Liver (tissue), 3 donors: ENCODE measurements at regions not wholly inside any gene's neighbourhood (a gene's known extent, or its start where the extent isn't known, plus 50 kb on each side); places are given as distances from the start of the nearest gene placed in this dataset.

Experiments used
- CTCF ChIP-seq: fragments of 150-350 bp; IDR thresholded peaks from 2 replicates; pipeline ENCODE4 v1.5.1; 2017; ENCODE audit warnings: improper control_type of control experiment, low read depth, low read length; ENCODE audit not compliant: missing input control
- JUND ChIP-seq, 2 donors: IDR thresholded peaks; 2 replicates each; pipeline ENCODE4 v1.6.1; 2016; ENCODE audit warnings: antibody characterized with exemption in 2 of 2
- TF ChIP-seq, protein P1 (sequence below): IDR thresholded peaks from 2 replicates; pipeline ENCODE4 v1.6.1; 2016; ENCODE audit warnings: antibody characterized with exemption, mild to moderate bottlenecking
- donor health status: healthy.
- donor health status: healthy.

- TF ChIP-seq CTCF: no peak
- TF ChIP-seq, protein P1, sequence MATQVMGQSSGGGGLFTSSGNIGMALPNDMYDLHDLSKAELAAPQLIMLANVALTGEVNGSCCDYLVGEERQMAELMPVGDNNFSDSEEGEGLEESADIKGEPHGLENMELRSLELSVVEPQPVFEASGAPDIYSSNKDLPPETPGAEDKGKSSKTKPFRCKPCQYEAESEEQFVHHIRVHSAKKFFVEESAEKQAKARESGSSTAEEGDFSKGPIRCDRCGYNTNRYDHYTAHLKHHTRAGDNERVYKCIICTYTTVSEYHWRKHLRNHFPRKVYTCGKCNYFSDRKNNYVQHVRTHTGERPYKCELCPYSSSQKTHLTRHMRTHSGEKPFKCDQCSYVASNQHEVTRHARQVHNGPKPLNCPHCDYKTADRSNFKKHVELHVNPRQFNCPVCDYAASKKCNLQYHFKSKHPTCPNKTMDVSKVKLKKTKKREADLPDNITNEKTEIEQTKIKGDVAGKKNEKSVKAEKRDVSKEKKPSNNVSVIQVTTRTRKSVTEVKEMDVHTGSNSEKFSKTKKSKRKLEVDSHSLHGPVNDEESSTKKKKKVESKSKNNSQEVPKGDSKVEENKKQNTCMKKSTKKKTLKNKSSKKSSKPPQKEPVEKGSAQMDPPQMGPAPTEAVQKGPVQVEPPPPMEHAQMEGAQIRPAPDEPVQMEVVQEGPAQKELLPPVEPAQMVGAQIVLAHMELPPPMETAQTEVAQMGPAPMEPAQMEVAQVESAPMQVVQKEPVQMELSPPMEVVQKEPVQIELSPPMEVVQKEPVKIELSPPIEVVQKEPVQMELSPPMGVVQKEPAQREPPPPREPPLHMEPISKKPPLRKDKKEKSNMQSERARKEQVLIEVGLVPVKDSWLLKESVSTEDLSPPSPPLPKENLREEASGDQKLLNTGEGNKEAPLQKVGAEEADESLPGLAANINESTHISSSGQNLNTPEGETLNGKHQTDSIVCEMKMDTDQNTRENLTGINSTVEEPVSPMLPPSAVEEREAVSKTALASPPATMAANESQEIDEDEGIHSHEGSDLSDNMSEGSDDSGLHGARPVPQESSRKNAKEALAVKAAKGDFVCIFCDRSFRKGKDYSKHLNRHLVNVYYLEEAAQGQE: no peak
- TF ChIP-seq JUND (IDR thresholded peaks at IDR 0.05): no peak
Observed at GRCh38 chr14:98161356-98161755, 1110.6 kb downstream of the BCL11B start.
